Ammon's horn (tissue), 1 donor: ENCODE measurements at regions not wholly inside any gene's neighbourhood (a gene's known extent, or its start where the extent isn't known, plus 50 kb on each side); places are given as distances from the start of the nearest gene placed in this dataset.

Experiments
- DNase-seq: peaks from one replicate; pipeline ENCODE4 v3.0.0-alpha.2; 2016; ENCODE audit warnings: low spot score

- no peak for DNase-seq
Observed at GRCh38 chr3:19093084-19093483, 55.2 kb upstream of the KCNH8 start.

- no peak for DNase-seq
Observed at GRCh38 chr3:19077388-19077787, 70.9 kb upstream of the KCNH8 start.

- no peak for DNase-seq
Observed at GRCh38 chr3:19075037-19075436, 73.3 kb upstream of the KCNH8 start.

GRCh38 chr3:19074257-19074900 is 73.9 kb upstream of the KCNH8 start:
- no peak for DNase-seq

- no peak for DNase-seq
Observed at GRCh38 chr3:19073341-19074105, 74.8 kb upstream of the KCNH8 start.

GRCh38 chr3:19070325-19070724 is 78.0 kb upstream of the KCNH8 start:
- DNase-seq, result no peak

GRCh38 chr3:19065027-19065426 is 83.3 kb upstream of the KCNH8 start:
- peak; percentile 63 for DNase-seq

GRCh38 chr3:19063936-19064335 is 84.4 kb upstream of the KCNH8 start:
- DNase-seq, result no peak

GRCh38 chr3:19060404-19060803 is 87.9 kb upstream of the KCNH8 start:
- no peak for DNase-seq

GRCh38 chr3:19052874-19053273 is 95.4 kb upstream of the KCNH8 start:
- no peak for DNase-seq

GRCh38 chr3:19046440-19046839 is 101.9 kb upstream of the KCNH8 start:
- no peak for DNase-seq

- DNase-seq, result peak; percentile 5
Observed at GRCh38 chr3:19030522-19030839, 117.8 kb upstream of the KCNH8 start.

GRCh38 chr3:19029837-19030521 is 118.3 kb upstream of the KCNH8 start:
- no peak for DNase-seq

GRCh38 chr3:19025441-19025840 is 122.9 kb upstream of the KCNH8 start:
- no peak for DNase-seq

GRCh38 chr3:19022546-19022945 is 125.8 kb upstream of the KCNH8 start:
- DNase-seq, result no peak

GRCh38 chr3:19016851-19017250 is 131.5 kb upstream of the KCNH8 start:
- DNase-seq, result no peak

GRCh38 chr3:19013879-19014278 is 134.4 kb upstream of the KCNH8 start:
- DNase-seq, result no peak

- no peak for DNase-seq
Observed at GRCh38 chr3:19012846-19013245, 135.5 kb upstream of the KCNH8 start.

- DNase-seq, result no peak
Observed at GRCh38 chr3:19002606-19003005, 145.7 kb upstream of the KCNH8 start.

- no peak for DNase-seq
Observed at GRCh38 chr3:18998069-18998468, 150.2 kb upstream of the KCNH8 start.

- no peak for DNase-seq
Observed at GRCh38 chr3:18992709-18993108, 155.6 kb upstream of the KCNH8 start.

GRCh38 chr3:18989237-18989795 is 159.0 kb upstream of the KCNH8 start:
- DNase-seq, result no peak

GRCh38 chr3:18988614-18989229 is 159.6 kb upstream of the KCNH8 start:
- DNase-seq, result peak; percentile 66
